Epithelial cell of prostate (primary cell): ENCODE measurements at regions not wholly inside any gene's neighbourhood (a gene's known extent, or its start where the extent isn't known, plus 50 kb on each side); places are given as distances from the start of the nearest gene placed in this dataset.

Experiments used
- DNase-seq: peaks from one replicate; pipeline ENCODE4 v3.0.0-alpha.2; 2011; ENCODE audit warnings: low read depth, low spot score
- H3K27ac ChIP-seq: fragments of 450-650 bp; 2 replicates; pipeline ENCODE4 v1.5.1; 2017; ENCODE audit warnings: mild to moderate bottlenecking

GRCh38 chr14:62001963-62002362 is 239.7 kb downstream of the SNAPC1 start:
- DNase-seq: no peak
- peak overlapping the region; percentile 73 for H3K27ac ChIP-seq

DNA sequence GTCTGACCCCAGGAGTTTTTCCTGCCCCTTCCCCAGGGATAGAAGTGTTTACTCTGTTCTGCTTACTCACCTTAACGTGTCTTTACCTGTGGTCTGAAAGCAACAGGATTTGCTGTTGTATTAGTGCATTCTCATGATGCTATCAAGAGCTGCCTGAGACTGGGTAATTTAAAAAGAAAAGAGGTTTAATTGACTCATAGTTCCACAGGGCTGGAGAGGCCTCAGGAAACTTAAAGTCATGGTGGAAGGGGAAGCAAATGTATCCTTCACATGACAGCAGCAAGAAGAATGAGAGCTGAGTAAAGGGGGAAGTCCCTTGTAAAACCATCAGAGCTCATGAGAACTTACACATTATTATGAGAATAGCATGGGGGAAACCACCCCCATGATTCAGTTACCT is 240.4 kb downstream of the SNAPC1 start:
- peak overlapping the region; percentile 73 for H3K27ac ChIP-seq
- peak; percentile 95 for DNase-seq

GRCh38 chr14:62003701-62004100 is 241.5 kb downstream of the SNAPC1 start:
- H3K27ac ChIP-seq: peak overlapping the region; percentile 73
- DNase-seq: peak; percentile 48

- no peak overlapping the region for H3K27ac ChIP-seq
- no peak for DNase-seq
These were observed 244.0 kb downstream of the SNAPC1 start for GRCh38 chr14:62006116-62006731.

DNA sequence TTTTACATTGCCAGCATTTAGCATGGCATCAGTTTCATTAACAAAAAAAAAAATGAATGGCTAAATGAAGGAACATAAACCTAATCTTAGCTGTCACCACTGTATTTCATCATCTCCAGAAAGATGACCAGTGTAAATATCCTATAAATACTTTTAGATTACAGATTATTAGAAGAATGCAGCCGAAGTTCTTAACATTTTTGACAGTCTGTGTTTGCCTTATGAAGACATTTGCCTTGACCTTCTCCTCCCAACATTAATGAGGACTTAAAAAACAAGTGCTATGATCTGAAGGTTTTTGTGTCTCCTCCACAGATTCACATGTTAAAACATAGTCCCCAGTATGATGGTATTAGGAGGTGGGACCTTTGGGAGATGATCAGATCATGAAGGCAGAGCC is 253.0 kb downstream of the SNAPC1 start:
- no peak for DNase-seq
- H3K27ac ChIP-seq: no peak overlapping the region

DNA sequence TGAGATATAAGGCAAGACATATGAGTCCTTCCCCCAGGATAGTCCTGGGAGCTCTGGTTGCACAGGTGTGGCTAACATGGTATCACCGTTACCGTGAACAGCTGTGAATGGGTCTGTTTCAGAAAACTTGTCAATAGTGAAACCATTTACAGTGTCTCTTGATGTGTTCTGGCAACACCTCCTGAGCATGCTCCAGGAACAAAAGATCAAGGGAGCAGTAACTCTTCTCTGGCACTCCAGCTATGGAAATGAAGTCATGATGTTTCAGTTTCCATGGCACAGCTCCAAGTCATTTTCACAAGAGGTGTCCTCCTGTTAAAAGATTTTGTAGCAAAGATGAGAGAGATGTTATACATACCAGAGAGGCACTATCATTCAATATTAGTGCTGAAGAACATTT is 253.7 kb downstream of the SNAPC1 start:
- H3K27ac ChIP-seq: no peak overlapping the region
- peak; percentile 37 for DNase-seq

GRCh38 chr14:62017651-62018230 is 255.5 kb downstream of the SNAPC1 start:
- no peak for DNase-seq
- H3K27ac ChIP-seq: no peak overlapping the region

GRCh38 chr14:62018606-62019005 is 256.4 kb downstream of the SNAPC1 start:
- no peak overlapping the region for H3K27ac ChIP-seq
- DNase-seq: no peak

GRCh38 chr14:62027958-62028357 is 265.7 kb downstream of the SNAPC1 start:
- no peak for DNase-seq

DNA sequence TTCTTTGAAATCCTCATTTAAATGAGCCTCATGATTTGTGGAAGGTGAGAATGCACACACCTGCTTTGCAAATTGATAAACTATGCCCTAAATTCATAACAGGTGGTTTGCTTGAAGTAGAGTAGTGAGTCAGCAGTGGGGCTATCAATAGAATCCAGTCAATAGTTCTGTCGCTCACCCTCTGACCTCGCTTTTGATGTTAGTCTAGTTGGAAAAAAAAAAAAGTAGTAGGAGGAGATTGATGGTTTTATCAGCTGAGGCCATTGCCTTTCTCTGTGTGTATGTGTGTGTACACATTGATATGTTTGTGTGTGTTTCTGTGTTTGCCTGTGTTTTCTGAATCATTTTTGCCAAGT is 267.3 kb downstream of the SNAPC1 start:
- no peak overlapping the region for H3K27ac ChIP-seq
- no peak for DNase-seq

More at GRCh38 chr14:62027958-62028357, 265.7 kb downstream of the SNAPC1 start:
- H3K27ac ChIP-seq: no peak overlapping the region

DNA sequence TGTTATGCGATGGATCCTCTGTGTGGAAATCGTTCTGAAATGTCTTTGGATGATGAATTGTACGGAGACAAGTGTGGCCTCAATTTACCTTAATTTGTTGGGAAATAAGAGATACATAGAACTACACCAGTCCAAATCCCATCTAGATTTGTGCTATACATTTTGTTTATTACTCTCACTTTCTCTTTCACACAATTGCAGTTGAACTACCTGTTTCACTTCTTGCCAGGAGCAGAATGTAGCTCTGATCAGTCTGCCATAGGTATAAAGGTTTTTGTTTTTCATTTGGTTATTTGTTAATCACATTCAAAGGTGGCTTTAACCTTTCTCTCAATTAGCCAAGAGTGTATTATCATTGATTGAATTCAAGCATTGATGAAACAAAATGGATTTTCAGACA is 268.2 kb downstream of the SNAPC1 start:
- no peak for DNase-seq

GRCh38 chr14:62031504-62031903 is 269.3 kb downstream of the SNAPC1 start:
- H3K27ac ChIP-seq: no peak overlapping the region
- DNase-seq: peak; percentile 31

More for the DNA sequence above, 268.2 kb downstream of the SNAPC1 start:
- no peak overlapping the region for H3K27ac ChIP-seq

GRCh38 chr14:62053188-62053587 is 291.0 kb downstream of the SNAPC1 start:
- no peak overlapping the region for H3K27ac ChIP-seq
- DNase-seq: no peak

DNA sequence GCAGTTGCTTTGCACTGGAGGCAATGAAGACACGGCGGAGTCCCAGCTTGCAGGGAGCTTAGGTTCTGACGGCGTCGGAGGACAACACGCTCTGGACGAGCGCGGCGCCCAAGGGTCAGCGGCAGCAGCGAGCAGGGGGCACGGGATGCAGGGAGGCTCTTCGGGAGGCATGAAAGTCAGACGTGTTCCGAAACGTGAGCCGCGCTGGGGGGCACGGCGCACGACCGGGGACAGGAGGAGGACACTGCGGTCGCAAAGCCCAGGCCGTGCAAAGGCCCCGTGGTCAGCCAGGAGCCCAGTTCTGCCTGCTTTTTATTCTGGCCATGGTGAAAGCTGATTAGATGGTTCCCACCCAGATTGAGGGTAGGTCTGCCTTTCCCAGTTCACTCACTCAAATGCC is 294.6 kb downstream of the SNAPC1 start:
- no peak for DNase-seq
- H3K27ac ChIP-seq: no peak overlapping the region

GRCh38 chr14:62062645-62063044 is 300.4 kb downstream of the SNAPC1 start:
- no peak overlapping the region for H3K27ac ChIP-seq
- DNase-seq: no peak

- no peak for DNase-seq
- no peak overlapping the region for H3K27ac ChIP-seq
These were observed 302.6 kb downstream of the SNAPC1 start for GRCh38 chr14:62064751-62065323.

- DNase-seq: no peak
- no peak overlapping the region for H3K27ac ChIP-seq
These were observed 304.1 kb downstream of the SNAPC1 start for GRCh38 chr14:62066304-62066703.

- no peak for DNase-seq
- H3K27ac ChIP-seq: no peak overlapping the region
These were observed 308.8 kb downstream of the SNAPC1 start for GRCh38 chr14:62071039-62071438.

- no peak overlapping the region for H3K27ac ChIP-seq
- DNase-seq: no peak
These were observed 314.1 kb downstream of the SNAPC1 start for GRCh38 chr14:62076368-62076767.

DNA sequence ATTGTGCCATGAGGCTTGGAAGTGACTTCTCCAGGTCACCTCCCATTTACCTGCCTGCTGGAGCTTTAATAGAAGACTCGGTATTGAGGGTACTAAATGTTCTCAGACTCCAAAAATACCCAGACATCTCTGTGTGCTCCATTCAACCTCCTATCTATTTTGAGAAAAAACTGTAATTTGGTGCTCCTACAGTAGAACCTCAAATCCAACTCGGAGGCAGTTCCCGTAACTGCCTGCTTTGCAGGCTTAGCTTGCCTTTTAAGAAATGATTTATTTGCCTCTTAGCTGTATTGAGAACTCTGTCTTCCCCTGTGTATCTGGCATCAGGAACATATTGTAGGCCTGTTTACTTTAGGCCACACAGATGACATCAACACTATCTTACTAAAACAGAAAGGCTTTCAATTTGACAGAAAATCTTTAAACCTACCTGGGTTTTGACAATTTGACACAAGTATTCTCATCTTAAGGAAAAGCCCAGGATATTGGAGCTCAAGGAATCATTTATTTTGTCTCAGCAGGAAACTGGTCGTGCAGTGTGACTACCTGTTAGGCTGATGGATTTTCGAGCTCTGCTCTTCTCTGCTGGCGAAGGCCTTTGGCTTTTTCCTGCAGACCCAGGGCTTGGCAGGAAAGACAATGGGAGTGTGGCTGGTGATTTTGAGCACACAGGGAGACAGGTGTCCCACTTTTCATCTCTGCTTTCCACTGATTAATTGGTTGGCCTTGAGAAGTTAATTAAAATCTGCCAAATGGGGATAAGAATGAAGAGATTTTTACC is 314.8 kb downstream of the SNAPC1 start:
- no peak for DNase-seq
- no peak overlapping the region for H3K27ac ChIP-seq

- DNase-seq: no peak
- no peak overlapping the region for H3K27ac ChIP-seq
These were observed 315.5 kb downstream of the SNAPC1 start for GRCh38 chr14:62077676-62078261.
